Uterus (tissue), 2 donors: ENCODE measurements at regions not wholly inside any gene's neighbourhood (a gene's known extent, or its start where the extent isn't known, plus 50 kb on each side); places are given as distances from the start of the nearest gene placed in this dataset.

Experiments
- POLR2A ChIP-seq, 2 donors: fragments of 450-650 bp; IDR thresholded peaks; one replicate each; pipeline ENCODE4 v1.6.1; 2016; ENCODE audit warnings: antibody characterized with exemption in 2 of 2, mild to moderate bottlenecking in 1 of 2, moderate library complexity in 1 of 2
- TF ChIP-seq, protein P1 (sequence below), 4 experiments: fragments of 200-600 bp in 2 of 4; fragments of 450-650 bp in 2 of 4; sonication (generic) in 2 of 4; IDR thresholded peaks; one replicate each; pipeline ENCODE4 v1.5.1; 2016 to 2019; ENCODE audit warnings: antibody characterized with exemption in 4 of 4, mild to moderate bottlenecking in 2 of 4, moderate library complexity in 1 of 4

DNA sequence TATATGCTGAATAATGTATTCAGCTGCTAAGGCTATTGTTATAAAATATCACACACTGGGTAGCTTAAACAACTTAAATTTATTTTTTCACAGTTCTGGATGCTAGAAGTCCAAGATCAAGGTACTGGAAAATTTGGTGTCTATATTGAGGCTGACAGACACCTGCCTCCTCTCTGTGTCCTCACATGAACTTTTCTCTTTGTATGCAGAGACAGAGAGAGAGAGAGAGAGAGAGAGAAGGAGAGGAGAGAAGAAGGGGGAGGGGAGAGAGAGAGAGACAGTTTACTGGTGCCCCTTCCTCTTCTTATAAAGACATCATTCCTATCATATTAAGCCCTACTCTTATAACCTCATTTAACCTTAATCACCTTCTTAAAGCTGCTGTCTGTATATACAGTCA, 320.1 kb upstream of the THBS1 start:
- TF ChIP-seq, protein P1, sequence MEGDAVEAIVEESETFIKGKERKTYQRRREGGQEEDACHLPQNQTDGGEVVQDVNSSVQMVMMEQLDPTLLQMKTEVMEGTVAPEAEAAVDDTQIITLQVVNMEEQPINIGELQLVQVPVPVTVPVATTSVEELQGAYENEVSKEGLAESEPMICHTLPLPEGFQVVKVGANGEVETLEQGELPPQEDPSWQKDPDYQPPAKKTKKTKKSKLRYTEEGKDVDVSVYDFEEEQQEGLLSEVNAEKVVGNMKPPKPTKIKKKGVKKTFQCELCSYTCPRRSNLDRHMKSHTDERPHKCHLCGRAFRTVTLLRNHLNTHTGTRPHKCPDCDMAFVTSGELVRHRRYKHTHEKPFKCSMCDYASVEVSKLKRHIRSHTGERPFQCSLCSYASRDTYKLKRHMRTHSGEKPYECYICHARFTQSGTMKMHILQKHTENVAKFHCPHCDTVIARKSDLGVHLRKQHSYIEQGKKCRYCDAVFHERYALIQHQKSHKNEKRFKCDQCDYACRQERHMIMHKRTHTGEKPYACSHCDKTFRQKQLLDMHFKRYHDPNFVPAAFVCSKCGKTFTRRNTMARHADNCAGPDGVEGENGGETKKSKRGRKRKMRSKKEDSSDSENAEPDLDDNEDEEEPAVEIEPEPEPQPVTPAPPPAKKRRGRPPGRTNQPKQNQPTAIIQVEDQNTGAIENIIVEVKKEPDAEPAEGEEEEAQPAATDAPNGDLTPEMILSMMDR (IDR thresholded peaks at IDR 0.05): no peak
- no peak for TF ChIP-seq POLR2A (IDR thresholded peaks at IDR 0.05)
